Stimulated activated CD8-positive, alpha-beta memory T cell treated with anti-CD3 and anti-CD28 coated beads, Interleukin-15, amount 100 ng/mL, for 1 hour (primary cell): ENCODE measurements at regions not wholly inside any gene's neighbourhood (a gene's known extent, or its start where the extent isn't known, plus 50 kb on each side); places are given as distances from the start of the nearest gene placed in this dataset.
A peak's percentile ranks its signal among the peaks of the same experiment; 100 is the strongest.

Experiments
- DNase-seq: peaks from one replicate; pipeline ENCODE4 v3.0.0-alpha.2; 2020; ENCODE audit warnings: low read depth

DNA sequence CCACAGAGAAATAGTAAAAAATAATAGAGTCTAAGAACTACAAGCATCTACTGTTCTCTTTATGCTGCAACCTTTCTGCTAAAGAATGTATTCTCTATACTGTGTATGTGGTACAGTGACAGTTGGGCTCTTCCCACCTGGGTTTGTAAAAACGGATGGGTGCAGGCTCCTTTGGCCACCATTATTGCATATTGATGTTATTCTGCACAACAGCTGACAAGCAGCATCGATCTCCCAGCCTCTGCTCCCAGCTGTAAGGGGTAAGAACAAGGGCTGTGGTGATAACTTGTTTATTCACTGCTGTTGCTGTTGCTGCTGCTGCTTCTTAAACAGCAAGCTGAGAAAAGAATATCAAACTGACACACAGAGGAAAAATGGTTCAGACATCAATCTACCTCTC is 56.1 kb downstream of the KCNRG start:
- no peak for DNase-seq

- no peak for DNase-seq
Observed at GRCh38 chr13:50072676-50073075, 57.4 kb downstream of the KCNRG start.

- no peak for DNase-seq
Observed at GRCh38 chr13:50073340-50073739, 58.1 kb downstream of the KCNRG start.

- no peak for DNase-seq
Observed at GRCh38 chr13:50074843-50075242, 59.6 kb downstream of the KCNRG start.

- DNase-seq: no peak
Observed at GRCh38 chr13:50075619-50076097, 60.4 kb downstream of the KCNRG start.

DNA sequence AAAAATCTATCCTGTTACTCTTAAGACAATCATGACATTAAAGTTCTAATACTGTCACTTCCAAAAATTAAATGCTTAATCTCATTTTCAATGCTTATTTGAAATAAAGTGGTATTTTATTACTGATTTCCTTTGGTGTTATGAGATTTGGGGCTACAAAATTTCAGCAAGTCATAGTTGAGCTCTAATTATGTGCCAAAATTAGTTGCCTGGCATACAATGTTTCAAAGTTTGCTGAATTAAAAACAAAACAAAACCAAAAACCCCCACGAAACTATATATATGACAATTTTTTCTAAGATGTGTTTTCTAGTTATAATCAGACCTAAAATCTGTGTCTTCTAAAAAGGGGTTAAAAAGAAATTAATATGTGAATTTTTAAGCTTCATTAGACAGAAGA is 62.2 kb downstream of the KCNRG start:
- DNase-seq: no peak

GRCh38 chr13:50078231-50078894 is 63.1 kb downstream of the KCNRG start:
- no peak for DNase-seq

DNA sequence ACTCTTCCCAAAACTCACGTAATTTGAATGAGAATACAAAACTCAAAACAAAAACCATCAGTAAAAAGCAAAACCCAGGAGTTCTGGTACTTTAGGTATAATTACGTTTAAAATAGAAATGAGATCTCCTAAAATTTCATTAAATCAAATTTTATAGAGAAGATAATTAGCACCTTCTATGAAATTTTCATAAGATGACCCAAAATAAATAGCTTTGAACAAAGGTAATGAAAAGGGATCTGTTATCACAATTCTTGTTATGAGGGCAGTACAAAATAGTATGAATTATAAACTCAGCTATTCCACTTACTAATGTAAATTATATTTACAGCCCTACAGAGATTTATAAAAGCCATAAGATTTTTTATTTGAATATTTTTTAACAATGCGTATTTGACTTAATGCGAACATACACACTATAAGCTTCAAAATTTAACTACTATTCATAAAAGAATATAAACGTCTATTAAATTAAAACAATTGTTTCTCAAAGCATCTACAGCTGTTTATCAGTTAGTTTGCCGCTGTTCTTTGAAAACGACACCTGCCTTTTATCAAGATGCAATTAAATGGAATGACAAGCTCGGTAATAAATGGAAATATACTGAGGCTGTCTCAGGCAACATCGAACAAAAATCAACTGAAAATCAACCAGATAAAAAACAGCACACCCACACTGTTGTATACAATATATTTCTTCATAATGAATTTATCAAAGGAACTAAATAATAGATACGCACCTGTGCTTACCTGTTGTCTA is 63.8 kb downstream of the KCNRG start:
- DNase-seq: no peak

- DNase-seq: no peak
Observed at GRCh38 chr13:50079655-50080202, 64.5 kb downstream of the KCNRG start.

- no peak for DNase-seq
Observed at GRCh38 chr13:50080203-50080910, 65.1 kb downstream of the KCNRG start.

DNA sequence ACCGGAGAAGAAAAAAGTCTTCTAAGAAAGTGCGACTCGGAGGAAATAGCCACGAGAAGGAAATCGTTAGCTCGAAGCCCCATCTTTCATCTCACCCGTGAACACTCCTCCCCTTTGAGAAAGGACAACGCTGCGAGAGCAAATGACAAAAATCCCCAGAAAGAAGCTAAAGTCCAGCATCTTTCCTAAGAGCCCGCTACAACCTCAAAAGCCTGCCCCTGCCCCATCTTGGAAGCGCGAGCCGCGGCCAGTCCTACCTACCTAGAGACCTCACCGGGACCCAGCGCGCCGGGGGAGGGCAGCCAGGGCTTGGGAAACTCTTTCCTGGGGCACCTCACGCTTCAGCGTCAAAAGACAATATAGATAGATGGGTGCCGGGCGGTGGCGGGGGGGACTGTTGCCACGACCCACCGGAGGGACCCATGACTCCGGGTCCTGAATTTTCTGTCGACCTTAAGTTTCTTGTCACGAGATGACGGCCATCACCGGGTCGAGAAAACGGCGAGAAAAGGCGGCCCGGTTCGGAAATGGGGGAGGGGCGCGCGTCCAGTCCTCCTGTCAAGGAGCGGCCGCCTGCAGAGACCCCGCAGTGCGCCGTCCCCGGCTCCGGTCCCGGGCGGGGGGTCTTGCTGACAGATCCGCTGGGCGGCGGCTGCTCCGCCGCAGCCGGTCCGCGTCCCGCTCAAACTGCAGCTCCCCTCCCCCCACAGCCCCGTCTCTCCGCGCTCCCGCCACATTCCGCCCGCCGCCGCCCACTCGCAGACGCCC is 65.9 kb downstream of the KCNRG start:
- peak; percentile 14 for DNase-seq

GRCh38 chr13:50081679-50082425 is 66.6 kb downstream of the KCNRG start:
- DNase-seq: peak; percentile 97

- DNase-seq: peak; percentile 47
Observed at GRCh38 chr13:50082426-50083281, 67.4 kb downstream of the KCNRG start.

- no peak for DNase-seq
Observed at GRCh38 chr13:50085063-50085462, 69.8 kb downstream of the KCNRG start.

- DNase-seq: no peak
Observed at GRCh38 chr13:50089633-50090032, 74.4 kb downstream of the KCNRG start.

DNA sequence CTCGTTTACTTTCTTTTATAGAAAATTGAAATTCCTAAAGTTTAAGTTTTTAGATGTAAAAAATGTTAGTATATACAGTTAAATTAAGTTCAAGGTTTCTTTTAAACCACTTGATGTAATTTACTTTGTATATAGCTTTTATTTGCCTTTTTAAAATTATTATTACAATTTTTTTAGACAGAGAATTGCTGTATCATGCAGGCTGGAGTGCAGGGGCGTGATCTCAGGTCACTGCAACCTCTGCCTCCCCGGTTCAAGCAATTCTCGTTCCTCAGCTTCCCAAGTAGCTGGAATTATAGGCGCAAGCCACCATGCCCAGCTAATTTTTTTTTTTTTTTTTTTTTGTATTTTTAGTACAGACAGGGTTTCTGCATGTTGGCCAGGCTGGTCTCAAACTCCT is 75.0 kb downstream of the KCNRG start:
- DNase-seq: no peak

- no peak for DNase-seq
Observed at GRCh38 chr13:50094615-50095293, 79.5 kb downstream of the KCNRG start.

DNA sequence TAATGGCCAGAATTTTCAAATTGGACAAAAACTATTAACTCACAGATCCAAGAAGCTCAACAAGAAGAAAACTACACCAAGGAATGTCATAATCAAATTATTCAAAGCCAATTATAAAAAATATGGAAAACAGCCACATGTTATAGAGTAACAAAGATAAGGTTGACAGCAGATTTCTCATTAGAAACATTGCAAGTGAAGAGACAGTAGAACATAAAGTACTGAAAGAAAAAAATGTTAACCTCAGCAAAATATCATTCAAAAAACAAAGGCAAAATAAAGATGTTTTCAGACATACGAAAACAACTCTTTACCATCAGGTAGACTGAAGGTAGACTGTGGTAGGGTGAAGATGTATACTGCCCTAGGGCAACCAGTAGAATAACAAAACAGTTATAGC is 83.4 kb downstream of the KCNRG start:
- DNase-seq: no peak

GRCh38 chr13:50099473-50099872 is 84.2 kb downstream of the KCNRG start:
- no peak for DNase-seq

DNA sequence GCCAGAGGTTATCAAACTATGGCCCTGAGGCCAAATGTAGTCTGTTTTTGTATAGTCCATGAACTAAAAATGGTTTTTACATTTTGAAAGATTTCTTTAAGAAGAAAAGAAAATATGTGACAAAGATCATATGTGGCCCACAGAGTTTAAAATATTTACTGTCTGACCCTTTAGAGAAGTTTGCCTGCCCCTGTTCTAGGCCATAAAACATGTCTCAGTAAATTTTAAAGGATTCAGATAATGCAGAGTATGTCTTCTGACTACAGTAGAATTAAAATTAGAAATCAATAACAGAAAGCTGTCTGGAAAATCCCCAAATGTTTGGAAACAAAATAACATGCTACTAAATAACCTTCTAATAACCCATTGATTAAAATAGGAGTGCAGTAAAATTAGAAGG is 86.3 kb downstream of the KCNRG start:
- no peak for DNase-seq
